ENCODE measurements at regions not wholly inside any gene's neighbourhood (a gene's known extent, or its start where the extent isn't known, plus 50 kb on each side); places are given as distances from the start of the nearest gene placed in this dataset.

DNA sequence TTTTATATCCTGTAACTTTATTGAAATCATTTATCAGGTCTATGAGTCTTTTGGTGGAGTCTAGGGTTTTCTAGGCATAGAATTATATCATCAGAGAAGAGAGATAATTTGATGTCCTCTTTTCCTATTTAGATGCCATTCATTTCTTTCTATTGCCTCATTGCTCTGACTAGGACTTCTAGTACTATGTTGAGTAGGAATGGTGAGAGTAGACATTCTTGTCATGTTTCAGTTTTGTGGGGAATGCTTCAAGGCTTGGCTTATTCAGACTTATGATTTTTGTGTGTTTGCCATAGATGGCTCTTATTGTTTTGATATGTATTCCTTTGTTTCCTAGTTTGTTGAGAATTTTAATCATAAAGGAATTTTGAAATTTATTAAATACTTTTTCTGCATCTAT lies 1078.3 kb downstream of the FAM181B start:
- H3K27ac ChIP-seq (replicated peaks) = no peak overlapping the region
- H3K4me3 ChIP-seq (replicated peaks; ENCODE audit: insufficient read depth, low read length) = no peak overlapping the region
- no peaks in the 10 kb centered on the region for H3K27me3 ChIP-seq (ENCODE audit: insufficient read depth, poor library complexity, severe bottlenecking)
- TF ChIP-seq REST (IDR thresholded peaks at IDR 0.05; ENCODE audit: insufficient replicate concordance, low read depth) = no peak
- no peak for TF ChIP-seq GABPA (IDR thresholded peaks at IDR 0.05; ENCODE audit: low read depth)
- no peak for TF ChIP-seq POLR2AphosphoS5 (IDR thresholded peaks at IDR 0.05; ENCODE audit: low read depth)
- TF ChIP-seq SPI1 (IDR thresholded peaks at IDR 0.05; ENCODE audit: borderline replicate concordance, low read depth) = no peak
- no peak for DNase-seq (ENCODE audit: low read depth in 1 of 2, low spot score in 1 of 2)

DNA sequence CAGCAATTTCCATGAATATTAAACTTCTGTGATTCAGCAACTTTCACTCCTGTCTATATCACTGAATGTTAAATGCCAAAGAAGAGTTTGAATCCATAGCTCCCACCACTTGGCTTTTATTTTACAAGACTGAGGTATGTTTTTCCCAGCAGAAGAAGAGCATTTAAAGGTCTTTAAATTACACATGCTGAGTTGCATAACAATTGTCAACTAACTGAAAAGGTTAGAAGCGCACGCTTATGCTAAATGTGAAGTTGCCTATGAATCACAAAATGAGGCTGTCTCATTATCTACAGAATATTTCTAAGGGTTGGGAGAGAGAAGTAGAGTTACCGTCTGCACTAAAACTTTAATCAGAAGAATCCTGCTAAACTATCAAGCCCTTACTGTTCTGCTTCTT lies 1086.3 kb downstream of the FAM181B start:
- TF ChIP-seq POLR2AphosphoS5 (IDR thresholded peaks at IDR 0.05; ENCODE audit: low read depth) (no peak), GABPA (IDR thresholded peaks at IDR 0.05; ENCODE audit: low read depth) (no peak), REST (IDR thresholded peaks at IDR 0.05; ENCODE audit: insufficient replicate concordance, low read depth) (no peak), SPI1 (IDR thresholded peaks at IDR 0.05; ENCODE audit: borderline replicate concordance, low read depth) (no peak)
- TF ChIP-seq, protein P1, sequence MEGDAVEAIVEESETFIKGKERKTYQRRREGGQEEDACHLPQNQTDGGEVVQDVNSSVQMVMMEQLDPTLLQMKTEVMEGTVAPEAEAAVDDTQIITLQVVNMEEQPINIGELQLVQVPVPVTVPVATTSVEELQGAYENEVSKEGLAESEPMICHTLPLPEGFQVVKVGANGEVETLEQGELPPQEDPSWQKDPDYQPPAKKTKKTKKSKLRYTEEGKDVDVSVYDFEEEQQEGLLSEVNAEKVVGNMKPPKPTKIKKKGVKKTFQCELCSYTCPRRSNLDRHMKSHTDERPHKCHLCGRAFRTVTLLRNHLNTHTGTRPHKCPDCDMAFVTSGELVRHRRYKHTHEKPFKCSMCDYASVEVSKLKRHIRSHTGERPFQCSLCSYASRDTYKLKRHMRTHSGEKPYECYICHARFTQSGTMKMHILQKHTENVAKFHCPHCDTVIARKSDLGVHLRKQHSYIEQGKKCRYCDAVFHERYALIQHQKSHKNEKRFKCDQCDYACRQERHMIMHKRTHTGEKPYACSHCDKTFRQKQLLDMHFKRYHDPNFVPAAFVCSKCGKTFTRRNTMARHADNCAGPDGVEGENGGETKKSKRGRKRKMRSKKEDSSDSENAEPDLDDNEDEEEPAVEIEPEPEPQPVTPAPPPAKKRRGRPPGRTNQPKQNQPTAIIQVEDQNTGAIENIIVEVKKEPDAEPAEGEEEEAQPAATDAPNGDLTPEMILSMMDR (IDR thresholded peaks at IDR 0.05; ENCODE audit: insufficient read depth, low read length) = no peak
- H3K4me3 ChIP-seq (replicated peaks; ENCODE audit: insufficient read depth, low read length) = no peak overlapping the region
- H3K27ac ChIP-seq (replicated peaks) = no peak overlapping the region
- H3K27me3 ChIP-seq (ENCODE audit: insufficient read depth, poor library complexity, severe bottlenecking) = peaks cover 3% of the 10 kb centered on the region
- no peak for DNase-seq (ENCODE audit: low read depth in 1 of 2, low spot score in 1 of 2)

- Histone ChIP-seq H3K27ac (replicated peaks) (no peak overlapping the region), H3K27me3 (ENCODE audit: insufficient read depth, poor library complexity, severe bottlenecking) (peaks cover 3% of the 10 kb centered on the region), H3K4me3 (replicated peaks; ENCODE audit: insufficient read depth, low read length) (no peak overlapping the region)
- DNase-seq (ENCODE audit: low read depth in 1 of 2, low spot score in 1 of 2) = peak; percentile 24 to 38
- TF ChIP-seq REST (IDR thresholded peaks at IDR 0.05; ENCODE audit: insufficient replicate concordance, low read depth) = no peak
- TF ChIP-seq, protein P1 (IDR thresholded peaks at IDR 0.05; ENCODE audit: insufficient read depth, low read length) = peak; percentile 47
These were observed 1089.3 kb downstream of the FAM181B start for GRCh38 chr11:81644239-81644840.

All from HL-60 (cell line).